GM18951 (cell line): ENCODE measurements at regions not wholly inside any gene's neighbourhood (a gene's known extent, or its start where the extent isn't known, plus 50 kb on each side); places are given as distances from the start of the nearest gene placed in this dataset.
"Not testable (repeated sequence)": the region's sequence is repeated elsewhere in the genome, so short reads cannot be mapped to it uniquely, and the experiment has no call there.

Source experiments
- POLR2A ChIP-seq: IDR thresholded peaks from 4 replicates; pipeline ENCODE4 v1.6.1; 2011; ENCODE audit warnings: mild to moderate bottlenecking; ENCODE audit not compliant: insufficient read length, insufficient read depth; ENCODE audit errors: extremely low read depth
- in situ Hi-C: fragments of 300-500 bp; cut with MboI; formaldehyde crosslinking; loops from one replicate; pipeline ENCODE4 v1.12.0; 2022; ENCODE audit warnings: low sequenced_read_pairs, mixed read lengths, inconsistent platforms; ENCODE audit not compliant: unreplicated experiment

GRCh38 chr5:163877865-163878264, 372.4 kb downstream of the MAT2B start:
- in situ Hi-C loops, result no loop called here
- TF ChIP-seq POLR2A, result no peak

GRCh38 chr5:163878490-163878889, 373.1 kb downstream of the MAT2B start:
- in situ Hi-C loops, result no loop called here
- no peak for TF ChIP-seq POLR2A

- in situ Hi-C loops, result no loop called here
These were observed 374.9 kb downstream of the MAT2B start for GRCh38 chr5:163880302-163880701.

GRCh38 chr5:163885117-163885516, 379.7 kb downstream of the MAT2B start:
- no peak for TF ChIP-seq POLR2A
- in situ Hi-C loops, result no loop called here

More at GRCh38 chr5:163880302-163880701, 374.9 kb downstream of the MAT2B start:
- no peak for TF ChIP-seq POLR2A

GRCh38 chr5:163887854-163888253, 382.4 kb downstream of the MAT2B start:
- in situ Hi-C loops, result no loop called here
- no peak for TF ChIP-seq POLR2A

- TF ChIP-seq POLR2A, result no peak
- in situ Hi-C loops, result no loop called here
These were observed 382.9 kb downstream of the MAT2B start for GRCh38 chr5:163888366-163888765.

GRCh38 chr5:163889369-163889768, 383.9 kb downstream of the MAT2B start:
- no peak for TF ChIP-seq POLR2A
- in situ Hi-C loops, result no loop called here

GRCh38 chr5:163890261-163890660, 384.8 kb downstream of the MAT2B start:
- in situ Hi-C loops, result no loop called here
- no peak for TF ChIP-seq POLR2A

GRCh38 chr5:163893281-163893680, 387.9 kb downstream of the MAT2B start:
- TF ChIP-seq POLR2A, result no peak
- in situ Hi-C loops, result no loop called here

- no peak for TF ChIP-seq POLR2A
- in situ Hi-C loops, result no loop called here
These were observed 389.2 kb downstream of the MAT2B start for GRCh38 chr5:163894645-163895044.

- in situ Hi-C loops, result no loop called here
- no peak for TF ChIP-seq POLR2A
These were observed 393.5 kb downstream of the MAT2B start for GRCh38 chr5:163898873-163899272.

GRCh38 chr5:163907783-163908182, 402.4 kb downstream of the MAT2B start:
- in situ Hi-C loops, result not testable (repeated sequence)

GRCh38 chr5:163908253-163908652, 402.8 kb downstream of the MAT2B start:
- no peak for TF ChIP-seq POLR2A
- in situ Hi-C loops, result no loop called here

GRCh38 chr5:163910226-163910625, 404.8 kb downstream of the MAT2B start:
- TF ChIP-seq POLR2A, result no peak
- in situ Hi-C loops, result no loop called here

- TF ChIP-seq POLR2A, result no peak
- in situ Hi-C loops, result no loop called here
These were observed 406.6 kb downstream of the MAT2B start for GRCh38 chr5:163912046-163912445.
